ENCODE measurements at regions not wholly inside any gene's neighbourhood (a gene's known extent, or its start where the extent isn't known, plus 50 kb on each side); places are given as distances from the start of the nearest gene placed in this dataset.

DNA sequence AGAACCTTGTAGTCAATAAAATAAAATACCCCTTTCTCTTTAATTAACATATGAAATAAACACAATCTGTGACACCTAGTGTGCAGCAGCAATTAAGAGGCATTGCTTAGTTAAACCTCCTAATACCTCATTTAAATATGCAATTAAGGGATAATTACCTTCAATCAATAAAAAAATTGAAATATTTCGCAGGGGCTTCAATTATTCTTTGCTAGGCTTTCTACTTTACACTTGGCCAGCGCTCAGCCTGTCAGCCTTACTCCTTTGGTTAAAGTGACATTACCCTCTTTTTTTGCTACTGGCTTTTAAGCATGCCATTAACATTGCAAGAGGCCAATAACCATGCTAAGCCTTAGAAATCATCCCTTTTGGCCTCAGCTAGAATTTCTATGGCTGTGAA lies 327.5 kb upstream of the ZNF521 start:
- TF ChIP-seq POLR2A (IDR thresholded peaks at IDR 0.05) (no peak), EP300 (IDR thresholded peaks at IDR 0.05; ENCODE audit: low read depth) (no peak), POLR2AphosphoS5 (IDR thresholded peaks at IDR 0.05) (no peak)
- TF ChIP-seq, protein P1, sequence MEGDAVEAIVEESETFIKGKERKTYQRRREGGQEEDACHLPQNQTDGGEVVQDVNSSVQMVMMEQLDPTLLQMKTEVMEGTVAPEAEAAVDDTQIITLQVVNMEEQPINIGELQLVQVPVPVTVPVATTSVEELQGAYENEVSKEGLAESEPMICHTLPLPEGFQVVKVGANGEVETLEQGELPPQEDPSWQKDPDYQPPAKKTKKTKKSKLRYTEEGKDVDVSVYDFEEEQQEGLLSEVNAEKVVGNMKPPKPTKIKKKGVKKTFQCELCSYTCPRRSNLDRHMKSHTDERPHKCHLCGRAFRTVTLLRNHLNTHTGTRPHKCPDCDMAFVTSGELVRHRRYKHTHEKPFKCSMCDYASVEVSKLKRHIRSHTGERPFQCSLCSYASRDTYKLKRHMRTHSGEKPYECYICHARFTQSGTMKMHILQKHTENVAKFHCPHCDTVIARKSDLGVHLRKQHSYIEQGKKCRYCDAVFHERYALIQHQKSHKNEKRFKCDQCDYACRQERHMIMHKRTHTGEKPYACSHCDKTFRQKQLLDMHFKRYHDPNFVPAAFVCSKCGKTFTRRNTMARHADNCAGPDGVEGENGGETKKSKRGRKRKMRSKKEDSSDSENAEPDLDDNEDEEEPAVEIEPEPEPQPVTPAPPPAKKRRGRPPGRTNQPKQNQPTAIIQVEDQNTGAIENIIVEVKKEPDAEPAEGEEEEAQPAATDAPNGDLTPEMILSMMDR (IDR thresholded peaks at IDR 0.05) = no peak
- Histone ChIP-seq H3K4me3 (no peak overlapping the region), H3K36me3 (no peaks in the 10 kb centered on the region), H3K27ac (no peak overlapping the region), H3K4me1 (no peaks in the 10 kb centered on the region), H3K27me3 (no peaks in the 10 kb centered on the region), H3K9me3 (no peaks in the 10 kb centered on the region)
- intact Hi-C loops (cut with DNase I; ENCODE audit: low total_unique reads) (no loop called here), in situ Hi-C loops (cut with MboI; ENCODE audit: low pct_ligation_motif_present in 1 of 4, low pct_unique_long_range_greater_than_20kb in 1 of 4, low sequenced_read_pairs in 3 of 4) (no loop called here)
- no peak for DNase-seq
- 66 to 67% methylated on average over 2 of the region's 2 CpGs for WGBS, 2 donors (ENCODE audit: low coverage in 1 of 2)

DNA sequence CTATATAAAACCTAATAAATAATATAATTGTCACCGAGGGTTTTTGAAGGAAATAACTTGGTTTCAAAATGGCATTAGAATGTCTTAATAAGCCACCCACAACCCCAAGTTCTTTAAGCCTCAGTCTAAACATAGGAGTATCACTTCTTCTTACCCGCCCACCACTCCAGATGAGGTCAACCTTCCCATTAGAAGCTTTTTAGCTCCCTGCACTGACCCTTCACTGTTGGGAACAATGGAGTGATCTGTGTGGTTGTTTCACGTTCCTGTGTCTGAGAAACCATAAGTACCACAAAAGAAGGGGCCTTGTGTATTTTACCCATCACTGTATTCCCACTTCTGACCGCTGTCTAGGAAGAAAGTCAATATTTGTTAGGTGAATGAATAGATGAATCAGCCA lies 326.3 kb upstream of the ZNF521 start:
- no peak overlapping the region for H3K4me3 ChIP-seq

DNA sequence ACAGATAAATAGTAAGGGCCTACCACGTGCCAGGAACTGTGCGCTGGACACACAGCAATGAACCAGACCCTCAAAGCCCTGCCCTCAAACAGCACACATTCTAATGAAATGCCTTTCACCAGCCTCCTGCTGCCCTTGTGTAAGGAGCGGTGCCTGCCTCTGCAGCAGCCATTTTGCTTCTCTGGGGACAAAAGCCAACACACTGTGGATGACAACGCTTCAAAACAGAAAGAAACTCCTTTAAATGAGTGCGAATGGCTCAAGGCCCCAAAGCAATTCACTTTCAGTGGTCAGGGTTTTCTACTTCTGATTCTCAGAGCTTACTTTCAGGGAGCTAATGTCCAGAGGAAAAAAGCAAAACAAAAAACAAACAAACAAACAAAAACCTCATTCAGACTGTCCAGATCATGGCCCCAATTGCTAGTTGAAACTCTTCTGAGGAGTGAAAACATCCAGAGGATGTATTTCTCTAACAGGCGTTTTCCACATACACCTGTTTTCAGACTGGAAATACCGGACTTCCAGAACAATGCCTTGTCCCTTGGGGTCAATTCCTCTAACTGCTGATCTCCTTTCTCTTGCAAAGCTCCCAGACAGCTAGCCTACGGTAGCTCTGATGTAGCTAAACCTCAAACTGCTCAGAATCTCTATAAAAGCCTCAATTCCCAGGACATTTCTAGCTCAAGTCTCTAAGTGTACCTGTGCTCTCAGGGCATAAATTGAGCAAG lies 323.3 kb upstream of the ZNF521 start:
- no peak overlapping the region for H3K4me3 ChIP-seq
- H3K27me3 ChIP-seq = no peaks in the 10 kb centered on the region
- no peaks in the 10 kb centered on the region for H3K36me3 ChIP-seq
- in situ Hi-C loops (cut with MboI; ENCODE audit: low pct_ligation_motif_present in 1 of 4, low pct_unique_long_range_greater_than_20kb in 1 of 4, low sequenced_read_pairs in 3 of 4) = no loop called here
- 69 to 80% methylated on average over 5 to 8 of the region's 8 CpGs for WGBS, 2 donors (ENCODE audit: low coverage in 1 of 2)
- no peaks in the 10 kb centered on the region for H3K4me1 ChIP-seq
- H3K9me3 ChIP-seq = no peaks in the 10 kb centered on the region
- TF ChIP-seq POLR2A (IDR thresholded peaks at IDR 0.05) (no peak), POLR2AphosphoS5 (IDR thresholded peaks at IDR 0.05) (no peak), EP300 (IDR thresholded peaks at IDR 0.05; ENCODE audit: low read depth) (no peak)
- TF ChIP-seq, protein P1 (IDR thresholded peaks at IDR 0.05) = no peak
- intact Hi-C loops (cut with DNase I; ENCODE audit: low total_unique reads) = no loop called here
- no peak overlapping the region for H3K27ac ChIP-seq
- DNase-seq = no peak

More for the DNA sequence above, 326.3 kb upstream of the ZNF521 start:
- Histone ChIP-seq H3K27me3 (no peaks in the 10 kb centered on the region), H3K4me1 (no peaks in the 10 kb centered on the region), H3K36me3 (no peaks in the 10 kb centered on the region), H3K27ac (no peak overlapping the region), H3K9me3 (no peaks in the 10 kb centered on the region)
- WGBS, 2 donors (ENCODE audit: low coverage in 1 of 2) = 68 to 78% methylated on average over 4 of the region's 4 CpGs
- TF ChIP-seq POLR2AphosphoS5 (IDR thresholded peaks at IDR 0.05) = no peak
- DNase-seq = no peak
- in situ Hi-C loops (cut with MboI; ENCODE audit: low pct_ligation_motif_present in 1 of 4, low pct_unique_long_range_greater_than_20kb in 1 of 4, low sequenced_read_pairs in 3 of 4) = no loop called here
- intact Hi-C loops (cut with DNase I; ENCODE audit: low total_unique reads) = no loop called here

DNA sequence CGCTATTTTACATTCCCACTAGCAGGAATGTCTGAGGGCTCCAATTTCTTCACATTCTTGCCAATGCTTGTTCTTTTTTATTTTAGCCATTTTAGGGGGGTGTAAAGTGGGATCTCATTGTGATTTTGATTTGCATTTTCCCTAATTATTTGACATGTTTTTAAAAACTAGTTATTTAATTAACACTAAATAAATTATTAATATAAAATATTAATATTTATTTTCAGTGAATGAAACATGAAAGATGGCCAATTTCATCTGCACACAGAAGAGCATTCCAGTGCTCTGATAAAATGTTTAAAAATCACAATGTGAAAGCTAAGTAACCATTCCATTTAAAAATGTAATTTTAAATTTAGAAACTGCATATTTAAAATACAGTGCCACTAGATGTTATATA lies 322.2 kb upstream of the ZNF521 start:
- Histone ChIP-seq H3K9me3 (no peaks in the 10 kb centered on the region), H3K36me3 (no peaks in the 10 kb centered on the region), H3K27ac (no peak overlapping the region), H3K27me3 (no peaks in the 10 kb centered on the region), H3K4me1 (no peaks in the 10 kb centered on the region), H3K4me3 (no peak overlapping the region)
- no peak for DNase-seq
- 82 to 93% methylated on average over 1 of the region's 1 CpG for WGBS, 2 donors (ENCODE audit: low coverage in 1 of 2)
- intact Hi-C loops (cut with DNase I; ENCODE audit: low total_unique reads) (no loop called here), in situ Hi-C loops (cut with MboI; ENCODE audit: low pct_ligation_motif_present in 1 of 4, low pct_unique_long_range_greater_than_20kb in 1 of 4, low sequenced_read_pairs in 3 of 4) (no loop called here)
- TF ChIP-seq, protein P1 (IDR thresholded peaks at IDR 0.05) = no peak
- TF ChIP-seq POLR2AphosphoS5 (IDR thresholded peaks at IDR 0.05) (no peak), EP300 (IDR thresholded peaks at IDR 0.05; ENCODE audit: low read depth) (no peak), POLR2A (IDR thresholded peaks at IDR 0.05) (no peak)

DNA sequence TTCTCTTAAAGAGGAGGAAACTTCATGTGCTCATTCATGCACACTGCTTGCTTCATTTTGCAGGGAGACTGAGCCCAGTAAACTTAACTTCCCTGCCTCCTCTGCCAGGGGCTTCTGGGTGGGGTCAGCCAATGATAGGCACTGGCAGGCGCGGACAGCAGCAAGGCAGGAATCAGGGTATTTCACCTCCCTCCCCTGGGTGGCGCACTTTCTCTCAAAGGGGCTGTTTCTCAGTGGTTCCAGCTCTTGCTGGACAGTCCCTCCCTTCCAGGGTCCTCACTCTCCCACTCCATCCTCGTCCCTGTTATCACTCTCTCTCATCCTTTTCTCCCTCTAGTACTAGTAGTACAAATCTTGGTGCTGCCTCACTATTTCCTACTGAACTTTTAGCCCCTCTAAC lies 320.5 kb upstream of the ZNF521 start:
- intact Hi-C loops (cut with DNase I; ENCODE audit: low total_unique reads) = no loop called here
- TF ChIP-seq POLR2A (IDR thresholded peaks at IDR 0.05) (no peak), EP300 (IDR thresholded peaks at IDR 0.05; ENCODE audit: low read depth) (no peak), POLR2AphosphoS5 (IDR thresholded peaks at IDR 0.05) (no peak)
- TF ChIP-seq, protein P1 (IDR thresholded peaks at IDR 0.05) = no peak
- no peaks in the 10 kb centered on the region for H3K4me1 ChIP-seq
- no peak for DNase-seq
- H3K4me3 ChIP-seq = no peak overlapping the region
- no peaks in the 10 kb centered on the region for H3K9me3 ChIP-seq
- in situ Hi-C loops (cut with MboI; ENCODE audit: low pct_ligation_motif_present in 1 of 4, low pct_unique_long_range_greater_than_20kb in 1 of 4, low sequenced_read_pairs in 3 of 4) = no loop called here
- no peak overlapping the region for H3K27ac ChIP-seq
- 57 to 79% methylated on average over 2 to 4 of the region's 4 CpGs for WGBS, 2 donors (ENCODE audit: low coverage in 1 of 2)
- H3K27me3 ChIP-seq = no peaks in the 10 kb centered on the region
- H3K36me3 ChIP-seq = no peaks in the 10 kb centered on the region

Measured in transverse colon (tissue), 4 donors.